ENCODE measurements at regions not wholly inside any gene's neighbourhood (a gene's known extent, or its start where the extent isn't known, plus 50 kb on each side); places are given as distances from the start of the nearest gene placed in this dataset.

DNA sequence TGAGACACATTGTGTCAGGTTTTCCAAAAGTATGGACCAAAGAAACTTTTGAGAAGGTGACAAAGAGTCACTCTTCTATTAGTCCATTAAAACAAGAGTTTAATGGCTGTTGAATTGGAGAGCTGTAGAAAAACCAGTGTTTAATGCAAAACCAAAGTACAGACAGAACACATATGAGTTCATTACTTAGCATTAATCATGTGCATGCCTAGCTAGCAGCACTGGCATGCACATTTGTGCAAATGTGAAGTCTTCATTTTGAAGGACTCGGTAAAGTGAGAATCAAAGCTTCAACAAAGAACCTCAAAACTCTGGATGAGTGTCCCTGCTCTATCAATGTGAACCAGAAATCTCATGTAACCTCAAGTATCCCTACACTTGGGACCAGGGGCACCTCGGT lies 256.3 kb upstream of the PPARGC1A start:
- H3K9ac ChIP-seq (ENCODE audit: low read length): no peak overlapping the region
- POLR2A ChIA-PET (ENCODE audit: unreplicated experiment): no interaction called here
- no peak for ATAC-seq
- H3K4me2 ChIP-seq (ENCODE audit: low read length): no peak overlapping the region
- intact Hi-C loops (cut with micrococcal nuclease): no loop called here
- H3K9me3 ChIP-seq (ENCODE audit: low read length): no peaks in the 10 kb centered on the region
- no peaks in the 10 kb centered on the region for H3K36me3 ChIP-seq (ENCODE audit: low read depth, low read length)
- no peaks in the 10 kb centered on the region for H3K4me1 ChIP-seq (ENCODE audit: insufficient read depth, low read length)
- CTCF ChIA-PET: no interaction called here
- no peak for DNase-seq
- BruUV-seq (replicated peaks): no TSS peak
- no peak overlapping the region for H3K4me3 ChIP-seq (ENCODE audit: low read length)
- no peak overlapping the region for H3K27ac ChIP-seq (ENCODE audit: low read length)
- TF ChIP-seq EZH2phosphoT487 (IDR thresholded peaks at IDR 0.05; ENCODE audit: borderline replicate concordance, low read length) (no peak), EZH2 (IDR thresholded peaks at IDR 0.05; ENCODE audit: low read length, unreplicated experiment) (no peak)
- TF ChIP-seq, protein P1, sequence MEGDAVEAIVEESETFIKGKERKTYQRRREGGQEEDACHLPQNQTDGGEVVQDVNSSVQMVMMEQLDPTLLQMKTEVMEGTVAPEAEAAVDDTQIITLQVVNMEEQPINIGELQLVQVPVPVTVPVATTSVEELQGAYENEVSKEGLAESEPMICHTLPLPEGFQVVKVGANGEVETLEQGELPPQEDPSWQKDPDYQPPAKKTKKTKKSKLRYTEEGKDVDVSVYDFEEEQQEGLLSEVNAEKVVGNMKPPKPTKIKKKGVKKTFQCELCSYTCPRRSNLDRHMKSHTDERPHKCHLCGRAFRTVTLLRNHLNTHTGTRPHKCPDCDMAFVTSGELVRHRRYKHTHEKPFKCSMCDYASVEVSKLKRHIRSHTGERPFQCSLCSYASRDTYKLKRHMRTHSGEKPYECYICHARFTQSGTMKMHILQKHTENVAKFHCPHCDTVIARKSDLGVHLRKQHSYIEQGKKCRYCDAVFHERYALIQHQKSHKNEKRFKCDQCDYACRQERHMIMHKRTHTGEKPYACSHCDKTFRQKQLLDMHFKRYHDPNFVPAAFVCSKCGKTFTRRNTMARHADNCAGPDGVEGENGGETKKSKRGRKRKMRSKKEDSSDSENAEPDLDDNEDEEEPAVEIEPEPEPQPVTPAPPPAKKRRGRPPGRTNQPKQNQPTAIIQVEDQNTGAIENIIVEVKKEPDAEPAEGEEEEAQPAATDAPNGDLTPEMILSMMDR (conservative IDR thresholded peaks at IDR 0.05; ENCODE audit: low read depth, low read length): no peak
- H3K9me2 ChIP-seq (replicated peaks; ENCODE audit: low read length): no peaks in the 10 kb centered on the region
- H3F3A ChIP-seq (ENCODE audit: low read length, unreplicated experiment): no peaks in the 10 kb centered on the region
- H2AFZ ChIP-seq (ENCODE audit: low read length): no peak overlapping the region
- H4K20me1 ChIP-seq (ENCODE audit: low read length): no peaks in the 10 kb centered on the region
- no peaks in the 10 kb centered on the region for H3K27me3 ChIP-seq (ENCODE audit: low read length)
- H3K79me2 ChIP-seq (ENCODE audit: low read length): no peaks in the 10 kb centered on the region

DNA sequence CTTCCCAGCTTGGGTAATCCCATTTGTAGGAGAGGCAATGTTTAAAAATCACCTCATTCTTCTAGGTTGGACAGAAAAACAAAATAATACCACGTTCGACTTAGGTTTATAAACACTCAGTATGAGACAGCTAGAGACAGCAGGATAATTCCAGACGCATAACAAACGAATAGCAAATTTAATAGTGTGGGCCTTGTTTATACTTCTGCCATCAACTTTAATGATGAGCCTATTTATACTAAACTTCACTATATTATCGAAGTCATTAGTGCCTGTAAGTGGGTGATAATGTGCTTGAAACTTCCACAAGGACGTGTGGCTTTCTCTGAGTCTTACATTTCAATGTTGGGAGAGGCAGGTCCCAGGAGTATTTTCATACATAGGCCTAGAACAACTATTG lies 255.7 kb upstream of the PPARGC1A start:
- TF ChIP-seq EZH2 (IDR thresholded peaks at IDR 0.05; ENCODE audit: low read length, unreplicated experiment) (no peak), EZH2phosphoT487 (IDR thresholded peaks at IDR 0.05; ENCODE audit: borderline replicate concordance, low read length) (no peak)
- TF ChIP-seq, protein P1 (conservative IDR thresholded peaks at IDR 0.05; ENCODE audit: low read depth, low read length): no peak
- Histone ChIP-seq H3K27ac (ENCODE audit: low read length) (no peak overlapping the region), H3K9me3 (ENCODE audit: low read length) (no peaks in the 10 kb centered on the region), H3K4me3 (ENCODE audit: low read length) (no peak overlapping the region), H3K36me3 (ENCODE audit: low read depth, low read length) (no peaks in the 10 kb centered on the region), H3F3A (ENCODE audit: low read length, unreplicated experiment) (no peaks in the 10 kb centered on the region), H3K9me2 (replicated peaks; ENCODE audit: low read length) (no peaks in the 10 kb centered on the region), H3K4me1 (ENCODE audit: insufficient read depth, low read length) (no peaks in the 10 kb centered on the region), H3K4me2 (ENCODE audit: low read length) (no peak overlapping the region), H3K79me2 (ENCODE audit: low read length) (no peaks in the 10 kb centered on the region), H3K27me3 (ENCODE audit: low read length) (no peaks in the 10 kb centered on the region), H3K9ac (ENCODE audit: low read length) (no peak overlapping the region), H4K20me1 (ENCODE audit: low read length) (no peaks in the 10 kb centered on the region), H2AFZ (ENCODE audit: low read length) (no peak overlapping the region)
- intact Hi-C loops (cut with micrococcal nuclease): no loop called here
- ATAC-seq (no peak), DNase-seq (no peak)
- ChIA-PET POLR2A (ENCODE audit: unreplicated experiment) (no interaction called here), CTCF (no interaction called here)
- no TSS peak for BruUV-seq (replicated peaks)

DNA sequence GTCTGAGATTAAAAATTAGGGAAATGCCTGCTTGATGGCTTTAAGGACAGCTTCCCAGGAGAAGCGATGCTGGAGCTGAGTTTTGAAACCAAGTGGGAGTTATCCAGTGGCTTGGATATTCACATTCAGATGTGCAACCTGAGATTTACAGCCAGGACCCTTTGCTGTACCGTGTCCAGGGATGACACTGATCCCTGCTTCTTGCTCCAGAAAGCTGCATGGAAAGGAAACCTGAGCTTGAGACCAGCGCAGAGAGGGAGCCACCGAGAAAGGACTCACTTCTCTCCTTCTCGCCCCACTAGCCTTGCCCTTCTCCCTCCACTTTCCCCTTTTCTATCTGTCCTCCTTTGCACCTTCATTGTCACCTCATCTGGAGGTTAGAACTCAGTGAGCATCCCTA lies 254.5 kb upstream of the PPARGC1A start:
- Histone ChIP-seq H3K4me3 (ENCODE audit: low read length) (no peak overlapping the region), H3K9me2 (replicated peaks; ENCODE audit: low read length) (no peaks in the 10 kb centered on the region), H3K4me2 (ENCODE audit: low read length) (no peak overlapping the region), H3K27ac (ENCODE audit: low read length) (no peak overlapping the region), H3K4me1 (ENCODE audit: insufficient read depth, low read length) (no peaks in the 10 kb centered on the region), H3K36me3 (ENCODE audit: low read depth, low read length) (no peaks in the 10 kb centered on the region), H4K20me1 (ENCODE audit: low read length) (no peaks in the 10 kb centered on the region), H3K9ac (ENCODE audit: low read length) (no peak overlapping the region), H3K79me2 (ENCODE audit: low read length) (no peaks in the 10 kb centered on the region), H3K9me3 (ENCODE audit: low read length) (no peaks in the 10 kb centered on the region), H3F3A (ENCODE audit: low read length, unreplicated experiment) (no peaks in the 10 kb centered on the region), H3K27me3 (ENCODE audit: low read length) (0 out of 2 replicates have a peak, but pooled peaks cover 4% of the 10 kb centered on the region), H2AFZ (ENCODE audit: low read length) (no peak overlapping the region)
- POLR2A ChIA-PET (ENCODE audit: unreplicated experiment): no interaction called here
- intact Hi-C loops (cut with micrococcal nuclease): no loop called here
- BruUV-seq (replicated peaks): no TSS peak
- TF ChIP-seq, protein P1 (conservative IDR thresholded peaks at IDR 0.05; ENCODE audit: low read depth, low read length): no peak
- no peak for TF ChIP-seq EZH2phosphoT487 (IDR thresholded peaks at IDR 0.05; ENCODE audit: borderline replicate concordance, low read length)
- TF ChIP-seq EZH2 (IDR thresholded peaks at IDR 0.05; ENCODE audit: low read length, unreplicated experiment): no peak
- DNase-seq (no peak), ATAC-seq (no peak)
- CTCF ChIA-PET: no interaction called here
